ENCODE measurements at regions not wholly inside any gene's neighbourhood (a gene's known extent, or its start where the extent isn't known, plus 50 kb on each side); places are given as distances from the start of the nearest gene placed in this dataset.

DNA sequence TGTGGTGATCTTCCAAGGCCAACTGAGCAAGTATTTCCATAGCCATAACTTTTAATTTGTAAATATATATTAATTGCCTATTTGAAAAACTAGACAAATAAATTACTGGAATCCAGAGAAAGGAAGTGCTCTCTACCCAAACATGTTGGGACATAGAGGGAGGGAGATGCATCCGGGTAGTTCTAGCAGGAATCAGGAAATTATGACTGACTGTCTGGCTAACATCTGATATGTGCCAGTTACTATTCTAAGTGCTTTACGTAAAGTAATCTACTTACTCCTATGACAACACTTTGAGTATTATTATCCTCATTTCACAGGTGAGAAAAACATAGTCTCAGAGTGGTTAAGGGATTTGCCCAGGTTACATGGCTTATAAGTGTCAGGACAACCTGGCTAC is 147.7 kb upstream of the VASH1 start:
- TF ChIP-seq EZH2 (IDR thresholded peaks at IDR 0.05) (no peak), EZH2phosphoT487 (IDR thresholded peaks at IDR 0.05) (no peak)
- TF ChIP-seq, protein P1, sequence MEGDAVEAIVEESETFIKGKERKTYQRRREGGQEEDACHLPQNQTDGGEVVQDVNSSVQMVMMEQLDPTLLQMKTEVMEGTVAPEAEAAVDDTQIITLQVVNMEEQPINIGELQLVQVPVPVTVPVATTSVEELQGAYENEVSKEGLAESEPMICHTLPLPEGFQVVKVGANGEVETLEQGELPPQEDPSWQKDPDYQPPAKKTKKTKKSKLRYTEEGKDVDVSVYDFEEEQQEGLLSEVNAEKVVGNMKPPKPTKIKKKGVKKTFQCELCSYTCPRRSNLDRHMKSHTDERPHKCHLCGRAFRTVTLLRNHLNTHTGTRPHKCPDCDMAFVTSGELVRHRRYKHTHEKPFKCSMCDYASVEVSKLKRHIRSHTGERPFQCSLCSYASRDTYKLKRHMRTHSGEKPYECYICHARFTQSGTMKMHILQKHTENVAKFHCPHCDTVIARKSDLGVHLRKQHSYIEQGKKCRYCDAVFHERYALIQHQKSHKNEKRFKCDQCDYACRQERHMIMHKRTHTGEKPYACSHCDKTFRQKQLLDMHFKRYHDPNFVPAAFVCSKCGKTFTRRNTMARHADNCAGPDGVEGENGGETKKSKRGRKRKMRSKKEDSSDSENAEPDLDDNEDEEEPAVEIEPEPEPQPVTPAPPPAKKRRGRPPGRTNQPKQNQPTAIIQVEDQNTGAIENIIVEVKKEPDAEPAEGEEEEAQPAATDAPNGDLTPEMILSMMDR (IDR thresholded peaks at IDR 0.05): no peak
